ENCODE measurements at regions not wholly inside any gene's neighbourhood (a gene's known extent, or its start where the extent isn't known, plus 50 kb on each side); places are given as distances from the start of the nearest gene placed in this dataset.
"Not testable (repeated sequence)": the region's sequence is repeated elsewhere in the genome, so short reads cannot be mapped to it uniquely, and the experiment has no call there.

GRCh38 chr5:144013816-144014215 is 156.6 kb downstream of the YIPF5 start:
- DNase-seq = no peak

- no peak for DNase-seq
Measured at GRCh38 chr5:144015961-144016360, 154.5 kb downstream of the YIPF5 start.

GRCh38 chr5:144017119-144017518 is 153.3 kb downstream of the YIPF5 start:
- DNase-seq = no peak

GRCh38 chr5:144017631-144018030 is 152.8 kb downstream of the YIPF5 start:
- no peak for DNase-seq

- DNase-seq = no peak
Measured at GRCh38 chr5:144024090-144024489, 146.4 kb downstream of the YIPF5 start.

- no peak for DNase-seq
Measured at GRCh38 chr5:144024545-144024944, 145.9 kb downstream of the YIPF5 start.

- DNase-seq = no peak
Measured at GRCh38 chr5:144026286-144026685, 144.2 kb downstream of the YIPF5 start.

GRCh38 chr5:144028058-144028457 is 142.4 kb downstream of the YIPF5 start:
- DNase-seq = no peak

GRCh38 chr5:144028636-144029035 is 141.8 kb downstream of the YIPF5 start:
- peak; percentile 29 for DNase-seq

- no peak for DNase-seq
Measured at GRCh38 chr5:144030904-144031303, 139.6 kb downstream of the YIPF5 start.

- no peak for DNase-seq
Measured at GRCh38 chr5:144032375-144032774, 138.1 kb downstream of the YIPF5 start.

- no peak for DNase-seq
Measured at GRCh38 chr5:144033486-144033885, 137.0 kb downstream of the YIPF5 start.

- no peak for DNase-seq
Measured at GRCh38 chr5:144035046-144035740, 135.3 kb downstream of the YIPF5 start.

- no peak for DNase-seq
Measured at GRCh38 chr5:144036476-144036875, 134.0 kb downstream of the YIPF5 start.

- no peak for DNase-seq
Measured at GRCh38 chr5:144040615-144041305, 129.7 kb downstream of the YIPF5 start.

- no peak for DNase-seq
Measured at GRCh38 chr5:144042156-144042555, 128.3 kb downstream of the YIPF5 start.

- no peak for DNase-seq
Measured at GRCh38 chr5:144048259-144048856, 122.1 kb downstream of the YIPF5 start.

GRCh38 chr5:144055391-144055790 is 115.1 kb downstream of the YIPF5 start:
- DNase-seq = not testable (repeated sequence)

GRCh38 chr5:144060091-144060490 is 110.4 kb downstream of the YIPF5 start:
- not testable (repeated sequence) for DNase-seq

GRCh38 chr5:144060598-144060997 is 109.9 kb downstream of the YIPF5 start:
- no peak for DNase-seq

- DNase-seq = no peak
Measured at GRCh38 chr5:144065786-144066185, 104.7 kb downstream of the YIPF5 start.

- no peak for DNase-seq
Measured at GRCh38 chr5:144072518-144072927, 97.9 kb downstream of the YIPF5 start.

GRCh38 chr5:144076521-144077083 is 93.9 kb downstream of the YIPF5 start:
- no peak for DNase-seq

- no peak for DNase-seq
Measured at GRCh38 chr5:144083185-144083584, 87.3 kb downstream of the YIPF5 start.
